ENCODE measurements at regions not wholly inside any gene's neighbourhood (a gene's known extent, or its start where the extent isn't known, plus 50 kb on each side); places are given as distances from the start of the nearest gene placed in this dataset.
"Not testable (repeated sequence)": the region's sequence is repeated elsewhere in the genome, so short reads cannot be mapped to it uniquely, and the experiment has no call there.

DNA sequence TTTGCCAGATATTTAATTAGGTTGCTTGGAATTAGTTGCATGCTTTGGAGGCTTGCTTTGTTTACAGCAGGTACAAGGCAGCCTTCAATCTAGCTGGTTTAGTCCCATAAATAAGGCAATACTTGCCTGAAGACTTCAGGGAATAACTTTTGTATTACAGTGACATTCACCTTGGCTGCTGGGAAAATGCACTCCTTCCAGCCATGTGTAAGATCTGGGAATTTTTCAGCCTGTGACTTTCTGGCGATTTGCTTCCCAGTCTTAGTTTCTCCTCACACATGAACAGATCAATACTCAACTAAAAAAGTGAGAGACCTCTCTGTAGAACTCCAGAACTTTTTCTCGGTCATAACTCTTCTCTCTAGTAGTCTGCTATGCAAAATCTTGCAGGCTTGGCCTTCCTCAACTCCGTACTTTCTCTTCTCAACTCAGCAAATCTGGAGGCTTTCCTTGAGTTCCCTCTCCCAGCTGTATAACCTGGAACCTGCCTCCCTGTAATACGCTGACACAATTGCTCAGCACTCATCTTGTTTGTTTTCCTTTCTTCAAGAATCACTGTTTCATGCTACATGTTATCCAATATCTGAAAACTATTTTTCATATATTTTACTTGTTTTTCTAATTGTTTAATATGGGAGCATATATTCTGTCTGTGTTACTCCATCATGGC, 173.0 kb downstream of the MSX2 start:
- no peaks in the 10 kb centered on the region for H3K27me3 ChIP-seq (ENCODE audit: insufficient read depth, low read length, poor library complexity, severe bottlenecking)
- no peak overlapping the region for H3K4me2 ChIP-seq (ENCODE audit: low read depth, low read length, poor library complexity, severe bottlenecking)
- H3K79me2 ChIP-seq (ENCODE audit: insufficient read depth, low read length) = no peaks in the 10 kb centered on the region

GRCh38 chr5:174895360-174895759, 171.0 kb downstream of the MSX2 start:
- no peak for TF ChIP-seq CTCF (conservative IDR thresholded peaks at IDR 0.05; ENCODE audit: low read length)
- no peak for TF ChIP-seq EZH2phosphoT487 (IDR thresholded peaks at IDR 0.05; ENCODE audit: borderline replicate concordance)
- H3K36me3 ChIP-seq (ENCODE audit: insufficient read depth, low read length) = no peaks in the 10 kb centered on the region

More for the DNA sequence above, 173.0 kb downstream of the MSX2 start:
- no peak overlapping the region for H3K9ac ChIP-seq (ENCODE audit: low read depth, low read length, poor library complexity, severe bottlenecking)
- H3K36me3 ChIP-seq (ENCODE audit: insufficient read depth, low read length) = no peaks in the 10 kb centered on the region
- TF ChIP-seq EZH2phosphoT487 (IDR thresholded peaks at IDR 0.05; ENCODE audit: borderline replicate concordance) (no peak), CTCF (conservative IDR thresholded peaks at IDR 0.05; ENCODE audit: low read length) (no peak)
- H3F3A ChIP-seq (ENCODE audit: low read depth) = no peaks in the 10 kb centered on the region
- H4K20me1 ChIP-seq (ENCODE audit: insufficient read depth, low read length, poor library complexity, severe bottlenecking) = no peaks in the 10 kb centered on the region
- H3K9me2 ChIP-seq (replicated peaks; ENCODE audit: low read depth, low read length) = no peaks in the 10 kb centered on the region
- no peaks in the 10 kb centered on the region for H3K4me1 ChIP-seq (ENCODE audit: insufficient read depth, low read length, poor library complexity, severe bottlenecking)
- no peaks in the 10 kb centered on the region for H3K9me3 ChIP-seq (ENCODE audit: insufficient read depth, low read depth, low read length)
- no peak overlapping the region for H2AFZ ChIP-seq (ENCODE audit: low read length)
- H3K4me3 ChIP-seq (ENCODE audit: low read length, poor library complexity, severe bottlenecking) = no peak overlapping the region

GRCh38 chr5:174892742-174893141, 168.4 kb downstream of the MSX2 start:
- no peaks in the 10 kb centered on the region for H4K20me1 ChIP-seq (ENCODE audit: insufficient read depth, low read length, poor library complexity, severe bottlenecking)
- no peak overlapping the region for H3K4me2 ChIP-seq (ENCODE audit: low read depth, low read length, poor library complexity, severe bottlenecking)
- TF ChIP-seq EZH2phosphoT487 (IDR thresholded peaks at IDR 0.05; ENCODE audit: borderline replicate concordance) (no peak), CTCF (conservative IDR thresholded peaks at IDR 0.05; ENCODE audit: low read length) (no peak)
- no peaks in the 10 kb centered on the region for H3K79me2 ChIP-seq (ENCODE audit: insufficient read depth, low read length)
- H3K36me3 ChIP-seq (ENCODE audit: insufficient read depth, low read length) = no peaks in the 10 kb centered on the region
- H3K4me3 ChIP-seq (ENCODE audit: low read length, poor library complexity, severe bottlenecking) = no peak overlapping the region
- H3K9me3 ChIP-seq (ENCODE audit: insufficient read depth, low read depth, low read length) = no peaks in the 10 kb centered on the region
- H3K27me3 ChIP-seq (ENCODE audit: insufficient read depth, low read length, poor library complexity, severe bottlenecking) = no peaks in the 10 kb centered on the region
- H2AFZ ChIP-seq (ENCODE audit: low read length) = no peak overlapping the region
- no peaks in the 10 kb centered on the region for H3F3A ChIP-seq (ENCODE audit: low read depth)
- H3K9ac ChIP-seq (ENCODE audit: low read depth, low read length, poor library complexity, severe bottlenecking) = no peak overlapping the region
- no peaks in the 10 kb centered on the region for H3K4me1 ChIP-seq (ENCODE audit: insufficient read depth, low read length, poor library complexity, severe bottlenecking)
- H3K9me2 ChIP-seq (replicated peaks; ENCODE audit: low read depth, low read length) = no peaks in the 10 kb centered on the region

More at GRCh38 chr5:174895360-174895759, 171.0 kb downstream of the MSX2 start:
- no peaks in the 10 kb centered on the region for H3K4me1 ChIP-seq (ENCODE audit: insufficient read depth, low read length, poor library complexity, severe bottlenecking)
- no peaks in the 10 kb centered on the region for H3K9me2 ChIP-seq (replicated peaks; ENCODE audit: low read depth, low read length)
- no peaks in the 10 kb centered on the region for H3K9me3 ChIP-seq (ENCODE audit: insufficient read depth, low read depth, low read length)
- H2AFZ ChIP-seq (ENCODE audit: low read length) = no peak overlapping the region
- no peaks in the 10 kb centered on the region for H3K27me3 ChIP-seq (ENCODE audit: insufficient read depth, low read length, poor library complexity, severe bottlenecking)
- no peak overlapping the region for H3K4me3 ChIP-seq (ENCODE audit: low read length, poor library complexity, severe bottlenecking)
- H3K4me2 ChIP-seq (ENCODE audit: low read depth, low read length, poor library complexity, severe bottlenecking) = no peak overlapping the region
- H4K20me1 ChIP-seq (ENCODE audit: insufficient read depth, low read length, poor library complexity, severe bottlenecking) = no peaks in the 10 kb centered on the region
- no peaks in the 10 kb centered on the region for H3K79me2 ChIP-seq (ENCODE audit: insufficient read depth, low read length)
- H3K9ac ChIP-seq (ENCODE audit: low read depth, low read length, poor library complexity, severe bottlenecking) = no peak overlapping the region
- no peaks in the 10 kb centered on the region for H3F3A ChIP-seq (ENCODE audit: low read depth)

DNA sequence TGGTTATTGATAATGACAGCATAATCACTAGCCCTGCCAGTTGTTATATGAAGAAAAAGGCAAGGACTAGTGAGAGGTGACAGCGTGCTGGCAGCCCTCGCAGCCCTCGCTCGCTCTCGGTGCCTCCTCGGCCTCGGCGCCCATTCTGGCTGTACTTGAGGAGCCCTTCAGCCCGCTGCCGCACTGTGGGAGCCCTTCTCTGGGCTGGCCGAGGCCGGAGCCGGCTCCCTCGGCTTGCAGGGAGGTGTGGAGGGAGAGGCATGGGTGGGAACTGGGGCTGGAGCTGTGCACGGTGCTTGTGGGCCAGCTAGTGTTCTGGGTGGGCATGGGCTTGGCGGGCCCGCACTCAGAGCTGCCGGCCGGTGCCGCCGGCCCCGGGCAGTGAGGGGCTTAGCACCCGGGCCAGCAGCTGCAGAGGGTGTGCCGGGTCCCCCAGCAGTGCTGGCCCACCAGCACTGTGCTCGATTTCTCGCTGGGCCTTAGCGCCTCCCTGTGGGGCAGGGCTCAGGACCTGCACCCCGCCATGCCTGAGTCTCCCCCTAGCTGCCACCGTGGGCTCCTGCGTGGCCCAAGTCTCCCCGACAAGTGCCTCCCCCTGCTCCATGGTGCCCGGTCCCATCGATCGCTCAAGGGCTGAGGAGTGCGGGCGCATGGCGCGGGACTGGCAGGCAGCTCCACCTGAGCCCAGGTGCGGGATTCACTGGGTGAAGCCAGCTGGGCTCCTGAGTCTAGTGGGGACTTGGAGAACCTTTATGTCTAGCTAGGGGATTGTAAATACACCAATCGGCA, 156.2 kb downstream of the MSX2 start:
- not testable (repeated sequence) for H3K36me3 ChIP-seq (ENCODE audit: insufficient read depth, low read length); H3K79me2 ChIP-seq (ENCODE audit: insufficient read depth, low read length); H3K27me3 ChIP-seq (ENCODE audit: insufficient read depth, low read length, poor library complexity, severe bottlenecking); H3K4me3 ChIP-seq (ENCODE audit: low read length, poor library complexity, severe bottlenecking); H3F3A ChIP-seq (ENCODE audit: low read depth); H4K20me1 ChIP-seq (ENCODE audit: insufficient read depth, low read length, poor library complexity, severe bottlenecking); H3K9me3 ChIP-seq (ENCODE audit: insufficient read depth, low read depth, low read length); H3K4me1 ChIP-seq (ENCODE audit: insufficient read depth, low read length, poor library complexity, severe bottlenecking); H2AFZ ChIP-seq (ENCODE audit: low read length); H3K9ac ChIP-seq (ENCODE audit: low read depth, low read length, poor library complexity, severe bottlenecking); H3K9me2 ChIP-seq (replicated peaks; ENCODE audit: low read depth, low read length); H3K4me2 ChIP-seq (ENCODE audit: low read depth, low read length, poor library complexity, severe bottlenecking)
